GM12878 (cell line): ENCODE measurements at regions not wholly inside any gene's neighbourhood (a gene's known extent, or its start where the extent isn't known, plus 50 kb on each side); places are given as distances from the start of the nearest gene placed in this dataset.

Source experiments
- ATAC-seq: fragments of 200-7000 bp; cut with Tn5 transposase; 3 replicates; pipeline ENCODE4 v1.9.1; 2020; ENCODE audit warnings: mild to moderate bottlenecking, moderate library complexity
- BruUV-seq: library from RNA; stranded (reverse); fragments of 400-500 nt; replicated peaks from 2 replicates; lab custom pipeline; 2021; lab: Mats Ljungman, UMichigan
- CTCF ChIA-PET: fragments of 300-600 bp; sonication (Branson Sonifier 250); formaldehyde crosslinking; extraction: SDS; loops from one replicate; lab custom pipeline; 2021; ENCODE audit warnings: inconsistent platforms; lab: Yijun Ruan, JAX
- POLR2A ChIA-PET: fragments of 350-600 bp; formaldehyde crosslinking; extraction: SDS; loops from one replicate; lab custom pipeline; 2021; ENCODE audit warnings: inconsistent platforms; lab: Charles Lee
- RAD21 ChIA-PET: fragments of 300-600 bp; sonication (Branson Sonifier 250); formaldehyde crosslinking; loops from one replicate; lab custom pipeline; 2023; ENCODE audit warnings: antibody characterized with exemption; ENCODE audit not compliant: unreplicated experiment; lab: Charles Lee
- SMC1A ChIA-PET: fragments of 300-600 bp; sonication (Branson Sonifier 250); formaldehyde crosslinking; loops from one replicate; lab custom pipeline; 2023; ENCODE audit not compliant: unreplicated experiment, uncharacterized antibody; lab: Charles Lee
- DNase-seq: peaks from one replicate; pipeline ENCODE4 v3.0.0-alpha.2; 2011; ENCODE audit warnings: low read depth, low spot score
- FAIRE-seq: peaks from 3 replicates; lab custom pipeline; 2011; peaks lifted over from hg19 to GRCh38; lab: Jason Lieb, UNC
- H2AFZ ChIP-seq: 2 replicates; pipeline ENCODE4 v1.6.0; 2011; ENCODE audit warnings: low read depth, low read length, control low read depth; ENCODE audit not compliant: control insufficient read depth
- H3K27ac ChIP-seq: 2 replicates; pipeline ENCODE4 v1.5.1; 2011; ENCODE audit warnings: control low read depth; ENCODE audit not compliant: control insufficient read depth, insufficient read depth
- H3K27me3 ChIP-seq, 2 experiments: replicated peaks in 1 of 2; 2 replicates each; pipeline versions ENCODE4 v1.6.0 to v1.6.1; 2011; ENCODE audit warnings: low read length in 1 of 2; ENCODE audit not compliant: control insufficient read depth in 2 of 2, insufficient read depth in 2 of 2
- H3K36me3 ChIP-seq, 2 experiments: 2 replicates each; pipeline ENCODE4 v1.5.1; 2011; ENCODE audit warnings: low read length in 1 of 2; ENCODE audit not compliant: control insufficient read depth in 2 of 2, insufficient read depth in 2 of 2
- H3K4me1 ChIP-seq: 2 replicates; pipeline ENCODE4 v1.6.1; 2011; ENCODE audit warnings: mild to moderate bottlenecking, low read length, moderate library complexity, mixed read lengths; ENCODE audit not compliant: control insufficient read depth, insufficient read depth
- H3K4me2 ChIP-seq: 2 replicates; pipeline ENCODE4 v1.6.0; 2011; ENCODE audit warnings: control low read depth; ENCODE audit not compliant: control insufficient read depth, insufficient read depth
- H3K4me3 ChIP-seq: fragments of 200-600 bp; sonication (generic); 2 replicates; pipeline ENCODE4 v1.5.1; 2016
- H3K79me2 ChIP-seq: 2 replicates; pipeline ENCODE4 v1.6.0; 2011; ENCODE audit warnings: low read length; ENCODE audit not compliant: control insufficient read depth, insufficient read depth
- H3K9ac ChIP-seq: 2 replicates; pipeline ENCODE4 v1.8.0; 2011; ENCODE audit warnings: low read length, control low read depth, mixed read lengths; ENCODE audit not compliant: control insufficient read depth, insufficient read depth
- H3K9me3 ChIP-seq: replicated peaks from 3 replicates; pipeline ENCODE4 v1.5.1; 2011; ENCODE audit warnings: mild to moderate bottlenecking, low read length; ENCODE audit not compliant: control insufficient read depth, insufficient read depth
- H4K20me1 ChIP-seq: 2 replicates; pipeline ENCODE4 v1.6.0; 2011; ENCODE audit not compliant: control insufficient read depth, insufficient read depth
- BACH1 ChIP-seq: fragments of 450-650 bp; IDR thresholded peaks from 2 replicates; pipeline ENCODE4 v1.6.1; 2017; ENCODE audit warnings: mild to moderate bottlenecking, borderline replicate concordance
- CREM ChIP-seq: IDR thresholded peaks from 2 replicates; pipeline ENCODE4 v1.6.1; 2014; ENCODE audit warnings: antibody characterized with exemption, low read depth
- E2F8 ChIP-seq: fragments of 450-650 bp; IDR thresholded peaks from 2 replicates; pipeline ENCODE4 v1.6.1; 2018; ENCODE audit warnings: mild to moderate bottlenecking, low read depth, moderate library complexity; ENCODE audit not compliant: partially characterized antibody
- ESRRA ChIP-seq: IDR thresholded peaks from 2 replicates; pipeline ENCODE4 v1.6.1; 2012; ENCODE audit warnings: mild to moderate bottlenecking, low read length, improper control_type of control experiment
- FOS ChIP-seq: IDR thresholded peaks from 3 replicates; pipeline ENCODE4 v1.6.1; 2011; ENCODE audit warnings: borderline replicate concordance; ENCODE audit not compliant: insufficient read length; ENCODE audit errors: extremely low read depth
- IKZF1 ChIP-seq: fragments of 450-650 bp; conservative IDR thresholded peaks from 2 replicates; pipeline ENCODE4 v1.6.1; 2017; ENCODE audit warnings: antibody characterized with exemption, mild to moderate bottlenecking
- JUNB ChIP-seq: IDR thresholded peaks from 2 replicates; pipeline ENCODE4 v1.6.1; 2016; ENCODE audit warnings: antibody characterized with exemption, mild to moderate bottlenecking
- KAT2A ChIP-seq: conservative IDR thresholded peaks from 2 replicates; pipeline ENCODE4 v1.6.1; 2011; ENCODE audit warnings: low read depth, low read length; ENCODE audit not compliant: control insufficient read depth
- NR2C2 ChIP-seq: IDR thresholded peaks from 2 replicates; pipeline ENCODE4 v1.6.1; 2011; ENCODE audit warnings: borderline replicate concordance, low read depth; ENCODE audit not compliant: control insufficient read depth, insufficient read length
- NR2F1 ChIP-seq: fragments of 450-650 bp; conservative IDR thresholded peaks from 2 replicates; pipeline ENCODE4 v1.6.1; 2017; ENCODE audit warnings: mild to moderate bottlenecking
- PAX5 ChIP-seq: IDR thresholded peaks from 2 replicates; pipeline ENCODE4 v1.6.1; 2011; ENCODE audit warnings: low read depth, low read length, borderline replicate concordance
- POU2F2 ChIP-seq: IDR thresholded peaks from 3 replicates; pipeline ENCODE4 v1.6.1; 2011; ENCODE audit warnings: low read depth, mild to moderate bottlenecking, low read length, borderline replicate concordance
- SIN3A ChIP-seq: IDR thresholded peaks from 2 replicates; pipeline ENCODE4 v1.6.1; 2012; ENCODE audit warnings: low read depth, low read length, improper control_type of control experiment
- SMARCA5 ChIP-seq: fragments of 450-650 bp; IDR thresholded peaks from 2 replicates; pipeline ENCODE4 v1.6.1; 2017; ENCODE audit warnings: mild to moderate bottlenecking
- SREBF2 ChIP-seq: IDR thresholded peaks from 2 replicates; pipeline ENCODE4 v1.6.1; 2012; ENCODE audit warnings: mild to moderate bottlenecking, low read length
- SRF ChIP-seq, 2 experiments: IDR thresholded peaks; 2 replicates each; pipeline ENCODE4 v1.6.1; 2011; ENCODE audit warnings: low read depth in 2 of 2, low read length in 2 of 2, mild to moderate bottlenecking in 1 of 2, moderate library complexity in 1 of 2
- STAT1 ChIP-seq: fragments of 450-650 bp; conservative IDR thresholded peaks from 2 replicates; pipeline ENCODE4 v1.6.1; 2014; ENCODE audit warnings: antibody characterized with exemption, mild to moderate bottlenecking
- ZNF622 ChIP-seq: fragments of 450-650 bp; IDR thresholded peaks from 2 replicates; pipeline ENCODE4 v1.6.1; 2017; ENCODE audit warnings: mild to moderate bottlenecking, inconsistent platforms
- ZZZ3 ChIP-seq: IDR thresholded peaks from 2 replicates; pipeline ENCODE4 v1.6.1; 2011; ENCODE audit warnings: low read depth; ENCODE audit not compliant: control insufficient read depth, insufficient read length
- WGBS: methylation state at CpG from one replicate; pipeline ENCODE4 v1.1.6; 2016; ENCODE audit warnings: low lambda C conversion rate; ENCODE audit not compliant: insufficient replicate concordance, insufficient coverage; ENCODE audit errors: missing lambda C conversion rate; 5-methylcytosine and 5-hydroxymethylcytosine counted together
- in situ Hi-C: fragments of 300-500 bp; cut with MboI; formaldehyde crosslinking; loops from 9 replicates; pipeline ENCODE4 v1.14.3; 2018; ENCODE audit warnings: mixed read lengths
- intact Hi-C: fragments of 100-400 bp; cut with micrococcal nuclease; formaldehyde crosslinking; loops from one replicate; pipeline ENCODE4 v1.14.2; 2022; ENCODE audit not compliant: unreplicated experiment
- TF ChIP-seq, protein P1 (sequence below): fragments of 150-350 bp; IDR thresholded peaks from 2 replicates; pipeline ENCODE4 v1.6.1; 2016; ENCODE audit warnings: low read depth, low read length
- TF ChIP-seq, protein P2 (sequence below): IDR thresholded peaks from 2 replicates; pipeline ENCODE4 v1.6.1; 2011; ENCODE audit warnings: low read depth, mild to moderate bottlenecking, low read length, moderate library complexity, borderline replicate concordance; ENCODE audit errors: extremely low read depth

GRCh38 chr2:122193622-122194021, 438.2 kb downstream of the TSN start (continued):
- no peak for TF ChIP-seq CREM
- TF ChIP-seq SIN3A: no peak
- TF ChIP-seq SREBF2: no peak
- no peak for TF ChIP-seq POU2F2
- TF ChIP-seq, protein P1, sequence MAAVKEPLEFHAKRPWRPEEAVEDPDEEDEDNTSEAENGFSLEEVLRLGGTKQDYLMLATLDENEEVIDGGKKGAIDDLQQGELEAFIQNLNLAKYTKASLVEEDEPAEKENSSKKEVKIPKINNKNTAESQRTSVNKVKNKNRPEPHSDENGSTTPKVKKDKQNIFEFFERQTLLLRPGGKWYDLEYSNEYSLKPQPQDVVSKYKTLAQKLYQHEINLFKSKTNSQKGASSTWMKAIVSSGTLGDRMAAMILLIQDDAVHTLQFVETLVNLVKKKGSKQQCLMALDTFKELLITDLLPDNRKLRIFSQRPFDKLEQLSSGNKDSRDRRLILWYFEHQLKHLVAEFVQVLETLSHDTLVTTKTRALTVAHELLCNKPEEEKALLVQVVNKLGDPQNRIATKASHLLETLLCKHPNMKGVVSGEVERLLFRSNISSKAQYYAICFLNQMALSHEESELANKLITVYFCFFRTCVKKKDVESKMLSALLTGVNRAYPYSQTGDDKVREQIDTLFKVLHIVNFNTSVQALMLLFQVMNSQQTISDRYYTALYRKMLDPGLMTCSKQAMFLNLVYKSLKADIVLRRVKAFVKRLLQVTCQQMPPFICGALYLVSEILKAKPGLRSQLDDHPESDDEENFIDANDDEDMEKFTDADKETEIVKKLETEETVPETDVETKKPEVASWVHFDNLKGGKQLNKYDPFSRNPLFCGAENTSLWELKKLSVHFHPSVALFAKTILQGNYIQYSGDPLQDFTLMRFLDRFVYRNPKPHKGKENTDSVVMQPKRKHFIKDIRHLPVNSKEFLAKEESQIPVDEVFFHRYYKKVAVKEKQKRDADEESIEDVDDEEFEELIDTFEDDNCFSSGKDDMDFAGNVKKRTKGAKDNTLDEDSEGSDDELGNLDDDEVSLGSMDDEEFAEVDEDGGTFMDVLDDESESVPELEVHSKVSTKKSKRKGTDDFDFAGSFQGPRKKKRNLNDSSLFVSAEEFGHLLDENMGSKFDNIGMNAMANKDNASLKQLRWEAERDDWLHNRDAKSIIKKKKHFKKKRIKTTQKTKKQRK: no peak
- no peak for TF ChIP-seq FOS
- TF ChIP-seq ZZZ3: no peak
- TF ChIP-seq ESRRA: no peak
- no peak for TF ChIP-seq NR2F1
- TF ChIP-seq, all 136 proteins: peak for 0

DNA sequence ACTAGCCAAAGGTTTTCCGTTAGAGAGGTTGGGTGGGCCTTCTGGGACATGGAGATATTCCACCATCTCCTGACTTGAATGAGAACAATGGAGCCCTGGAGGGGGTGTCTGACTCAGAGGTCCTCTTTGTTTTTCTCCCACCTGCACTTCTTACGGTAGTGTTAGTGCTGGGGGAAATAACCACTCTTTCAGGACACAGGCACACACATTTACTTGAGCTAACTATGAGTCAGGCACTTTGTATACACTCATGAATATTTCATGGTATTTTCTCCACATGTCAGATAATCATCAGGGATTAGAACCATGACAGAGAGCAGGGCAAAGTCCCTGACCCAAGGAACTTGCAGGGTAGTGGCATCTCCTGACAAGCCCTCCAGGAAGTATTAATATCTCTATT, 439.1 kb downstream of the TSN start:
- intact Hi-C loops (no loop called here), in situ Hi-C loops (no loop called here)
- Histone ChIP-seq H4K20me1 (no peaks in the 10 kb centered on the region), H3K4me1 (no peaks in the 10 kb centered on the region), H3K27ac (no peak overlapping the region), H3K9ac (no peak overlapping the region), H3K9me3 (no peaks in the 10 kb centered on the region), H2AFZ (no peak overlapping the region), H3K4me2 (no peak overlapping the region), H3K4me3 (no peak overlapping the region), H3K79me2 (no peaks in the 10 kb centered on the region), H3K27me3 (no peaks in the 10 kb centered on the region; a peak in 1 of 4 replicates), H3K36me3 (no peaks in the 10 kb centered on the region)
- DNase-seq (no peak), ATAC-seq (no peak), FAIRE-seq (no peak)
- RAD21 ChIA-PET: no interaction called here
- 0% methylated on average over 2 of the region's 2 CpGs for WGBS
- POLR2A ChIA-PET: no interaction called here
- SMC1A ChIA-PET: interaction anchor here (0.8 to 1.3 kb wide), 3 partner anchors 170 to 547 kb away, joined by 3 to 5 read pairs (median 4); no protein-coding TSS in a partner anchor
- CTCF ChIA-PET: interaction anchor here (1.0 kb wide), 1 partner anchor 9 kb away, joined by 3 read pairs; no protein-coding TSS in a partner anchor
- no TSS peak for BruUV-seq
- TF ChIP-seq IKZF1 (no peak), JUNB (no peak), STAT1 (no peak), PAX5 (no peak), SRF (IDR thresholded peaks at IDR 0.05; ENCODE audit: low read depth in 2 of 2, low read length in 2 of 2) (no peak), KAT2A (no peak), E2F8 (no peak), ZNF622 (no peak), SMARCA5 (no peak), NR2C2 (no peak), BACH1 (no peak)
- TF ChIP-seq, protein P2, sequence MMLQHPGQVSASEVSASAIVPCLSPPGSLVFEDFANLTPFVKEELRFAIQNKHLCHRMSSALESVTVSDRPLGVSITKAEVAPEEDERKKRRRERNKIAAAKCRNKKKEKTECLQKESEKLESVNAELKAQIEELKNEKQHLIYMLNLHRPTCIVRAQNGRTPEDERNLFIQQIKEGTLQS: no peak
